Astrocyte (in vitro differentiated cells and primary cell): ENCODE measurements at regions not wholly inside any gene's neighbourhood (a gene's known extent, or its start where the extent isn't known, plus 50 kb on each side); places are given as distances from the start of the nearest gene placed in this dataset.

ENCODE experiments used
- CTCF ChIP-seq: IDR thresholded peaks from 2 replicates; pipeline ENCODE4 v1.5.1; 2011; ENCODE audit warnings: low read depth, mild to moderate bottlenecking, inconsistent platforms, low read length, moderate library complexity; ENCODE audit not compliant: insufficient read depth
- EZH2 ChIP-seq: IDR thresholded peaks from 2 replicates; pipeline ENCODE4 v1.6.1; 2012; ENCODE audit warnings: mild to moderate bottlenecking, low read length, inconsistent platforms; ENCODE audit not compliant: insufficient read depth

- TF ChIP-seq CTCF (no peak), EZH2 (no peak)
Measured at GRCh38 chr22:47793304-47794101, 1031.1 kb downstream of the TBC1D22A start.
